Endothelial cell of umbilical vein (primary cell): ENCODE measurements at regions not wholly inside any gene's neighbourhood (a gene's known extent, or its start where the extent isn't known, plus 50 kb on each side); places are given as distances from the start of the nearest gene placed in this dataset.

Experiments
- BruUV-seq: library from RNA; stranded (reverse); fragments of 400-500 nt; replicated peaks from 2 replicates; lab custom pipeline; 2021; lab: Mats Ljungman, UMichigan
- CTCF ChIA-PET: fragments of 300-600, 350-600 bp; sonication (Branson Sonifier 250); formaldehyde crosslinking; loops from one replicate; lab custom pipeline; 2021; ENCODE audit warnings: antibody characterized with exemption, inconsistent platforms; lab: Charles Lee
- POLR2A ChIA-PET: fragments of 300-600, 350-600 bp; sonication (Branson Sonifier 250); formaldehyde crosslinking; loops from one replicate; lab custom pipeline; 2021; ENCODE audit warnings: antibody characterized with exemption, inconsistent platforms; lab: Charles Lee
- DNase-seq: peaks from one replicate; pipeline ENCODE4 v3.0.0-alpha.2; 2011; ENCODE audit warnings: low read depth, low spot score
- FAIRE-seq: peaks from 2 replicates; lab custom pipeline; 2011; peaks lifted over from hg19 to GRCh38; lab: Jason Lieb, UNC
- H2AFZ ChIP-seq: 2 replicates; pipeline ENCODE4 v1.6.0; 2012; ENCODE audit warnings: low read depth, low read length, control low read depth, inconsistent platforms
- H3K27ac ChIP-seq: 2 replicates; pipeline ENCODE4 v1.5.1; 2011; ENCODE audit warnings: low read depth, mild to moderate bottlenecking, control low read depth, low read length, moderate library complexity; ENCODE audit not compliant: insufficient read depth
- H3K27me3 ChIP-seq, 2 experiments: 2 replicates each; pipeline versions ENCODE4 v1.6.0 to v1.6.1; 2011; ENCODE audit warnings: low read length in 2 of 2, mixed read lengths in 1 of 2; ENCODE audit not compliant: control insufficient read depth in 2 of 2, insufficient read depth in 2 of 2
- H3K36me3 ChIP-seq, 2 experiments: 2 replicates in 1 of 2; 3 replicates in 1 of 2; pipeline ENCODE4 v1.5.1; 2011; ENCODE audit warnings: low read length in 2 of 2, mild to moderate bottlenecking in 1 of 2, moderate library complexity in 1 of 2; ENCODE audit not compliant: control insufficient read depth in 2 of 2, insufficient read depth in 2 of 2; ENCODE audit errors: extremely low read depth in 1 of 2
- H3K4me1 ChIP-seq: 3 replicates; pipeline ENCODE4 v1.5.1; 2011; ENCODE audit warnings: mild to moderate bottlenecking, low read length; ENCODE audit not compliant: control insufficient read depth, insufficient read depth; ENCODE audit errors: extremely low read depth
- H3K4me2 ChIP-seq: 2 replicates; pipeline ENCODE4 v1.6.1; 2011; ENCODE audit warnings: low read length, control low read depth, mixed read lengths; ENCODE audit not compliant: insufficient read depth
- H3K4me3 ChIP-seq, 3 experiments: fragments of 200-600 bp in 1 of 3; sonication (generic), shearing (Covaris generic) in 1 of 3; replicated peaks in 1 of 3; 2 replicates each; pipeline ENCODE4 v1.5.1; 2011 to 2016; ENCODE audit warnings: control low read depth in 3 of 3, low read length in 3 of 3, mild to moderate bottlenecking in 2 of 3, inconsistent platforms in 1 of 3, low read depth in 1 of 3, moderate library complexity in 1 of 3; ENCODE audit not compliant: insufficient read depth in 1 of 3
- H3K79me2 ChIP-seq: 2 replicates; pipeline ENCODE4 v1.6.0; 2012; ENCODE audit warnings: low read length, inconsistent platforms; ENCODE audit not compliant: control insufficient read depth, insufficient read depth
- H3K9ac ChIP-seq: replicated peaks from 2 replicates; pipeline ENCODE3; 2011; ENCODE audit warnings: low read length, control low read depth; ENCODE audit not compliant: insufficient read depth; ENCODE audit errors: extremely low read depth
- H3K9me1 ChIP-seq: replicated peaks from 3 replicates; pipeline ENCODE4 v1.6.0; 2011; ENCODE audit warnings: mild to moderate bottlenecking, low read length; ENCODE audit not compliant: control insufficient read depth, insufficient read depth; ENCODE audit errors: extremely low read depth
- H3K9me3 ChIP-seq: replicated peaks from 2 replicates; pipeline ENCODE4 v1.5.1; 2012; ENCODE audit warnings: low read length, inconsistent platforms; ENCODE audit not compliant: control insufficient read depth, insufficient read depth
- H4K20me1 ChIP-seq: replicated peaks from 2 replicates; pipeline ENCODE3; 2011; ENCODE audit warnings: mild to moderate bottlenecking, low read length; ENCODE audit not compliant: control insufficient read depth, insufficient read depth; ENCODE audit errors: extremely low read depth
- EZH2 ChIP-seq: IDR thresholded peaks from 2 replicates; pipeline ENCODE4 v1.6.1; 2012; ENCODE audit warnings: borderline replicate concordance, low read depth, mild to moderate bottlenecking, moderate library complexity, low read length, inconsistent platforms; ENCODE audit not compliant: severe bottlenecking
- GATA2 ChIP-seq: IDR thresholded peaks from 2 replicates; pipeline ENCODE4 v1.7.0; 2011; ENCODE audit warnings: low read depth, mild to moderate bottlenecking, moderate library complexity, mixed read lengths, low read length; ENCODE audit not compliant: insufficient read length, insufficient read depth
- JUN ChIP-seq: IDR thresholded peaks from 2 replicates; pipeline ENCODE4 v1.6.1; 2011; ENCODE audit warnings: borderline replicate concordance, low read depth; ENCODE audit not compliant: insufficient read length, insufficient read depth
- MYC ChIP-seq: IDR thresholded peaks from one replicate; pipeline ENCODE4 v1.6.1; 2011; ENCODE audit warnings: mild to moderate bottlenecking, low read depth, low read length
- POLR2A ChIP-seq: IDR thresholded peaks from 2 replicates; pipeline ENCODE4 v1.6.1; 2012; ENCODE audit warnings: low read depth, mild to moderate bottlenecking, control low read depth, low read length
- POLR2AphosphoS5 ChIP-seq: IDR thresholded peaks from 2 replicates; pipeline ENCODE4 v1.6.1; 2012; ENCODE audit warnings: low read depth, mild to moderate bottlenecking, control low read depth, low read length, moderate library complexity; ENCODE audit not compliant: insufficient read depth
- dilution Hi-C: fragments of 300-500 bp; cut with MboI; formaldehyde crosslinking; loops from one replicate; pipeline ENCODE4 v1.15.0; 2019; ENCODE audit warnings: low sequenced_read_pairs; ENCODE audit not compliant: extremely low pct_ligation_motif_present
- intact Hi-C: fragments of 100-400 bp; cut with micrococcal nuclease; formaldehyde crosslinking; loops from one replicate; pipeline ENCODE4 v1.10.0; 2022
- TF ChIP-seq, protein P1 (sequence below), 2 donors: IDR thresholded peaks; 1 replicate in 1 of 2; 2 replicates in 1 of 2; pipeline ENCODE4 v1.5.1; 2011; ENCODE audit warnings: low read length in 2 of 2, mild to moderate bottlenecking in 2 of 2, moderate library complexity in 2 of 2, control low read depth in 1 of 2, inconsistent platforms in 1 of 2, low read depth in 1 of 2; ENCODE audit not compliant: insufficient read depth in 1 of 2; ENCODE audit errors: extremely low read depth in 1 of 2
- TF ChIP-seq, protein P2 (sequence below): IDR thresholded peaks from 2 replicates; pipeline ENCODE4 v1.6.1; 2011; ENCODE audit not compliant: insufficient read depth, insufficient read length

DNA sequence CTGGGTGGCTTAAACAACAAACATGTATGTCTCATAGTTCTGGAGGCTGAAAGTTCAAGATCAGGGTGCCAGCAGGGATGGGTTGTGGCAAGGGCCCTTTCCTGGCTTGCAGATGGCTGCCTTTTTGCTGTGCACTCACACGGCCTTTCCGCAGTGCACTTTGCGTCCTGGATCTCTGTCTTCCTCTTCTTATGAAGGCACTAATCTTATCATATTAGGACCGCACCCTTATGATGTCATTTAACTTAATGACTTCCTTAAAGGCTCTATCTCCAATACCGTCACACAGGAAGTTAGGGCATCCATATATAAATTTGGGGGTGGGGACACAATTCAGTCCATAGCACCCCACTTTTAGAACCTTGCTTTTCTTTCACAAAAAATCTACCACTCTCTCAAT is 255.2 kb downstream of the SNX13 start:
- H3K9me3 ChIP-seq, result no peaks in the 10 kb centered on the region
- H3K4me1 ChIP-seq, result peaks cover 4% of the 10 kb centered on the region
- no peak overlapping the region for H3K27ac ChIP-seq
- no peak for FAIRE-seq
- no TSS peak for BruUV-seq
- H4K20me1 ChIP-seq, result no peaks in the 10 kb centered on the region
- DNase-seq, result no peak
- dilution Hi-C loops, result no loop called here
- no peaks in the 10 kb centered on the region for H3K79me2 ChIP-seq
- no peaks in the 10 kb centered on the region for H3K9me1 ChIP-seq
- ChIA-PET CTCF (no interaction called here), POLR2A (no interaction called here)
- no peaks in the 10 kb centered on the region for H3K27me3 ChIP-seq
- H3K9ac ChIP-seq, result no peak overlapping the region
- H3K36me3 ChIP-seq, result no peaks in the 10 kb centered on the region
- no peak overlapping the region for H3K4me2 ChIP-seq
- no peak overlapping the region for H3K4me3 ChIP-seq
- H2AFZ ChIP-seq, result no peak overlapping the region
- intact Hi-C loops, result loop anchor here (10.0 kb wide), 1 partner anchor 700 kb away; no protein-coding TSS in a partner anchor
- TF ChIP-seq MYC (no peak), POLR2AphosphoS5 (no peak)

DNA sequence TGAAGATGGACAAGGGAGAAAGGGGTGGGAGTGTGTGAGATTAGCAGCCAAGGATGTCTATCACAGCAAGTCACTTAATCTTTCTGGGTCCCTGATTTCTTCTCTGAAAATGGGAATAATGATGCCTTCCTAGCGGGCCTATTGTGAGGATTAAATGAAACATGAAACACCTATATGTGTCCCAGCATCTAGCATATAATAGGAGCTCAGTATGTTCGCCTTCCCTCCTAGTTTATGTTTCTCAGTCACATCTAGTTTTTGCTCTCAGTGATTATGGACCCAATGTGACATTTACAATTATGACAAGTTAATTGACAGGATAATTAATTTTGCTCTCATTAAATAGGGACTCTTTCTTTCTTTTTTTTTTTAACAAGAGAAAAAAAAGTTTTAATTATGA is 252.9 kb downstream of the SNX13 start:
- dilution Hi-C loops (no loop called here), intact Hi-C loops (loop anchor here (10.0 kb wide), 1 partner anchor 703 kb away; no protein-coding TSS in a partner anchor)
- POLR2A ChIA-PET, result no interaction called here
- no peak overlapping the region for H3K9ac ChIP-seq
- H3K27me3 ChIP-seq, result no peaks in the 10 kb centered on the region
- no peak for FAIRE-seq
- no peaks in the 10 kb centered on the region for H4K20me1 ChIP-seq
- no peak overlapping the region for H3K4me3 ChIP-seq
- H3K9me3 ChIP-seq, result no peaks in the 10 kb centered on the region
- no TSS peak for BruUV-seq
- no peak overlapping the region for H3K4me2 ChIP-seq
- no peak for TF ChIP-seq GATA2
- TF ChIP-seq JUN, result no peak
- TF ChIP-seq, protein P1, sequence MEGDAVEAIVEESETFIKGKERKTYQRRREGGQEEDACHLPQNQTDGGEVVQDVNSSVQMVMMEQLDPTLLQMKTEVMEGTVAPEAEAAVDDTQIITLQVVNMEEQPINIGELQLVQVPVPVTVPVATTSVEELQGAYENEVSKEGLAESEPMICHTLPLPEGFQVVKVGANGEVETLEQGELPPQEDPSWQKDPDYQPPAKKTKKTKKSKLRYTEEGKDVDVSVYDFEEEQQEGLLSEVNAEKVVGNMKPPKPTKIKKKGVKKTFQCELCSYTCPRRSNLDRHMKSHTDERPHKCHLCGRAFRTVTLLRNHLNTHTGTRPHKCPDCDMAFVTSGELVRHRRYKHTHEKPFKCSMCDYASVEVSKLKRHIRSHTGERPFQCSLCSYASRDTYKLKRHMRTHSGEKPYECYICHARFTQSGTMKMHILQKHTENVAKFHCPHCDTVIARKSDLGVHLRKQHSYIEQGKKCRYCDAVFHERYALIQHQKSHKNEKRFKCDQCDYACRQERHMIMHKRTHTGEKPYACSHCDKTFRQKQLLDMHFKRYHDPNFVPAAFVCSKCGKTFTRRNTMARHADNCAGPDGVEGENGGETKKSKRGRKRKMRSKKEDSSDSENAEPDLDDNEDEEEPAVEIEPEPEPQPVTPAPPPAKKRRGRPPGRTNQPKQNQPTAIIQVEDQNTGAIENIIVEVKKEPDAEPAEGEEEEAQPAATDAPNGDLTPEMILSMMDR (IDR thresholded peaks at IDR 0.05; ENCODE audit: extremely low read depth in 1 of 2, insufficient read depth in 1 of 2, low read depth in 1 of 2, low read length in 2 of 2), result no peak
- TF ChIP-seq EZH2, result no peak
- TF ChIP-seq, protein P2, sequence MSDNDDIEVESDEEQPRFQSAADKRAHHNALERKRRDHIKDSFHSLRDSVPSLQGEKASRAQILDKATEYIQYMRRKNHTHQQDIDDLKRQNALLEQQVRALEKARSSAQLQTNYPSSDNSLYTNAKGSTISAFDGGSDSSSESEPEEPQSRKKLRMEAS, result no peak
- TF ChIP-seq MYC, result no peak
- no peak for TF ChIP-seq POLR2A
- TF ChIP-seq POLR2AphosphoS5, result no peak
- H3K36me3 ChIP-seq, result no peaks in the 10 kb centered on the region
- no peak overlapping the region for H2AFZ ChIP-seq
- no peaks in the 10 kb centered on the region for H3K9me1 ChIP-seq
- no peak overlapping the region for H3K27ac ChIP-seq
- no peaks in the 10 kb centered on the region for H3K4me1 ChIP-seq
- CTCF ChIA-PET, result interaction anchor here (0.7 kb wide), 1 partner anchor 665 kb away, joined by 3 read pairs; no protein-coding TSS in a partner anchor
- H3K79me2 ChIP-seq, result no peaks in the 10 kb centered on the region
- DNase-seq, result no peak
